Pancreas (tissue), 10 donors: ENCODE measurements at regions not wholly inside any gene's neighbourhood (a gene's known extent, or its start where the extent isn't known, plus 50 kb on each side); places are given as distances from the start of the nearest gene placed in this dataset.

Source experiments
- ATAC-seq, 4 donors: fragments of 200-7000 bp; cut with Tn5 transposase; one replicate each; pipeline versions ENCODE4 v1.8.0 to v1.9.1; 2020; ENCODE audit warnings: mild to moderate bottlenecking in 4 of 4, moderate library complexity in 4 of 4
- DNase-seq, 6 donors: peaks; one replicate each; pipeline ENCODE4 v3.0.0-alpha.2; 2020
- FAIRE-seq: peaks from 2 replicates; lab custom pipeline; 2012; peaks lifted over from hg19 to GRCh38; lab: Jason Lieb, UNC
- H3K27ac ChIP-seq, 4 donors: fragments of 200-600 bp; sonication (generic); 1 replicate in 3 of 4; 2 replicates in 1 of 4; pipeline versions ENCODE4 v1.5.0 to v1.8.0; 2020
- H3K27me3 ChIP-seq, 4 donors: fragments of 200-600 bp; one replicate each; pipeline ENCODE4 v1.8.0; 2021
- H3K36me3 ChIP-seq, 3 donors: fragments of 200-600 bp; sonication (generic) in 1 of 3; one replicate each; pipeline versions ENCODE4 v1.5.0 to v1.8.0; 2020 to 2021
- H3K4me1 ChIP-seq, 3 donors: fragments of 200-600 bp; one replicate each; pipeline ENCODE4 v1.8.0; 2021
- H3K4me3 ChIP-seq, 4 donors: fragments of 200-600 bp; sonication (generic) in 2 of 4; one replicate each; pipeline versions ENCODE4 v1.5.0 to v1.8.0; 2020 to 2021
- H3K9me3 ChIP-seq, 4 donors: fragments of 200-600 bp; one replicate each; pipeline ENCODE4 v1.8.0; 2021
- CTCF ChIP-seq, 4 donors: fragments of 200-600 bp; sonication (generic) in 3 of 4; IDR thresholded peaks; one replicate each; pipeline versions ENCODE4 v1.5.0 to v1.8.0; 2021; ENCODE audit warnings: antibody characterized with exemption in 4 of 4
- WGBS, 2 donors: extraction: QIAGEN DNeasy Blood & Tissue Kit; methylation state at CpG; one replicate each; pipeline ENCODE4 v1.1.7; 2013; 5-methylcytosine and 5-hydroxymethylcytosine counted together
- intact Hi-C, 3 donors: fragments of 100-400 bp; cut with DNase I; formaldehyde crosslinking; loops; one replicate each; pipeline versions ENCODE4 v1.11.1 to v1.14.2; 2022
- donor health status: healthy with polysubstance abuse.
- donor health status: DM: no; HTN: no; CAD: no; lungs with moderate emphysema.
- donor health status: DM: no; HTN: no; CAD: no.
- donor health status: control.
- donor health status: control.
- donor health status: Bipolar disorder and iron deficiency.
- donor health status: DM: yes; HTN: yes; CAD: no.
- donor health status: DM: no; HTN: no; CAD: no.
- donor health status: DM: no; HTN: no; CAD: no.
- donor health status: DM: yes; HTN: yes; CAD: no.

- Histone ChIP-seq H3K4me1 (peaks cover 0 to 3% (median 0%) of the 10 kb centered on the region in 3 donors), H3K27me3 (no peaks in the 10 kb centered on the region), H3K36me3 (no peaks in the 10 kb centered on the region), H3K9me3 (no peaks in the 10 kb centered on the region), H3K4me3 (no peak overlapping the region), H3K27ac (no peak overlapping the region)
- 78 to 83% methylated on average over 5 of the region's 5 CpGs for WGBS, 2 donors
- peak in 3 of 4 donors; percentile 39 to 86 (median 70) for ATAC-seq
- FAIRE-seq: no peak
- DNase-seq: no peak
- intact Hi-C loops: no loop called here
- TF ChIP-seq CTCF (IDR thresholded peaks at IDR 0.05): no peak
Observed at GRCh38 chr3:70832089-70832833, 519.8 kb upstream of the MDFIC2 start.

GRCh38 chr3:70829092-70829491 lies 516.7 kb upstream of the MDFIC2 start:
- intact Hi-C loops: no loop called here
- no peak for FAIRE-seq
- TF ChIP-seq CTCF (IDR thresholded peaks at IDR 0.05): no peak
- Histone ChIP-seq H3K27me3 (no peaks in the 10 kb centered on the region), H3K4me3 (no peak overlapping the region), H3K4me1 (peaks cover 0 to 11% (median under 1%) of the 10 kb centered on the region in 3 donors), H3K36me3 (no peaks in the 10 kb centered on the region), H3K9me3 (no peaks in the 10 kb centered on the region), H3K27ac (peak overlapping the region in 1 of 4 donors; percentile 4)
- 73 to 78% methylated on average over 6 of the region's 6 CpGs for WGBS, 2 donors
- ATAC-seq: peak in 2 of 4 donors; percentile 43 to 50
- peak in 1 of 6 donors; percentile 25 for DNase-seq

- intact Hi-C loops: no loop called here
- H3K4me3 ChIP-seq: no peak overlapping the region
- H3K27ac ChIP-seq: no peak overlapping the region
- peaks cover 5 to 8% (median 7%) of the 10 kb centered on the region in 3 donors for H3K4me1 ChIP-seq
- WGBS, 2 donors: 49 to 55% methylated on average over 1 of the region's 1 CpG
- no peaks in the 10 kb centered on the region for H3K9me3 ChIP-seq
- peak; percentile 89 to 95 (median 94) for ATAC-seq
- no peaks in the 10 kb centered on the region for H3K27me3 ChIP-seq
- peak in 3 of 6 donors; percentile 20 to 48 (median 28) for DNase-seq
- FAIRE-seq: no peak
- TF ChIP-seq CTCF (IDR thresholded peaks at IDR 0.05): no peak
- H3K36me3 ChIP-seq: no peaks in the 10 kb centered on the region
Observed at GRCh38 chr3:70824773-70825172, 512.3 kb upstream of the MDFIC2 start.

GRCh38 chr3:70824078-70824477 lies 511.6 kb upstream of the MDFIC2 start:
- whole genome bisulfite sequencing, 2 donors: 67 to 89% methylated on average over 2 of the region's 2 CpGs
- FAIRE-seq: no peak
- intact Hi-C loops: no loop called here

More at GRCh38 chr3:70824078-70824477, 511.6 kb upstream of the MDFIC2 start:
- Histone ChIP-seq H3K36me3 (no peaks in the 10 kb centered on the region), H3K4me1 (peaks cover 5 to 8% (median 7%) of the 10 kb centered on the region in 3 donors), H3K4me3 (no peak overlapping the region), H3K27ac (no peak overlapping the region), H3K9me3 (no peaks in the 10 kb centered on the region), H3K27me3 (no peaks in the 10 kb centered on the region)
- DNase-seq (no peak), ATAC-seq (peak in 2 of 4 donors; percentile 9 to 41)
- TF ChIP-seq CTCF (IDR thresholded peaks at IDR 0.05): no peak
